K562 (cell line): ENCODE measurements at regions not wholly inside any gene's neighbourhood (a gene's known extent, or its start where the extent isn't known, plus 50 kb on each side); places are given as distances from the start of the nearest gene placed in this dataset.

Source experiments
- CTCF ChIP-seq, 3 experiments: IDR thresholded peaks in 2 of 3; conservative IDR thresholded peaks in 1 of 3; 2 replicates each; pipeline ENCODE4 v1.5.1; 2011 to 2012; ENCODE audit warnings: low read length in 3 of 3, mild to moderate bottlenecking in 3 of 3, control low read depth in 2 of 3, improper control_type of control experiment in 1 of 3, inconsistent platforms in 1 of 3, low read depth in 1 of 3, mixed read lengths in 1 of 3, moderate library complexity in 1 of 3; ENCODE audit not compliant: insufficient read depth in 2 of 3
- GABPA ChIP-seq: fragments of 200-800 bp; sonication (Bioruptor generic); conservative IDR thresholded peaks from 2 replicates; pipeline ENCODE4 v1.6.1; 2016; ENCODE audit warnings: low read depth, missing genetic modification characterization, missing compliant biosample characterization
- NFIC ChIP-seq: fragments of 450-650 bp; IDR thresholded peaks from 2 replicates; pipeline ENCODE4 v1.6.1; 2017; ENCODE audit warnings: mild to moderate bottlenecking, inconsistent platforms
- POLR2AphosphoS5 ChIP-seq: IDR thresholded peaks from 2 replicates; pipeline ENCODE4 v1.6.1; 2011; ENCODE audit warnings: mild to moderate bottlenecking, low read depth, low read length, moderate library complexity; ENCODE audit not compliant: control insufficient read depth, insufficient read depth
- TCF7L2 ChIP-seq: fragments of 150-350 bp; IDR thresholded peaks from 2 replicates; pipeline ENCODE4 v1.6.1; 2016; ENCODE audit warnings: low read depth, mild to moderate bottlenecking, low read length, moderate library complexity
- THAP7 ChIP-seq: fragments of 250-450 bp; sonication (Bioruptor Pico); IDR thresholded peaks from 2 replicates; pipeline ENCODE4 v1.5.0; 2021

- TF ChIP-seq THAP7 (CRISPR knock-in tag) (no peak), TCF7L2 (no peak), NFIC (no peak), GABPA (tag) (no peak), POLR2AphosphoS5 (no peak), CTCF (IDR thresholded peaks at IDR 0.05 in 2 of 3, conservative IDR thresholded peaks at IDR 0.05 in 1 of 3; ENCODE audit: insufficient read depth in 2 of 3, low read depth in 1 of 3, low read length in 3 of 3) (no peak)
Measured at GRCh38 chr2:40516604-40517003, 64.7 kb upstream of the SLC8A1 start.
